Calu3 (cell line): ENCODE measurements at regions not wholly inside any gene's neighbourhood (a gene's known extent, or its start where the extent isn't known, plus 50 kb on each side); places are given as distances from the start of the nearest gene placed in this dataset.

Experiments
- BruUV-seq: library from RNA; stranded (reverse); fragments of 400-500 nt; replicated peaks from 2 replicates; lab custom pipeline; 2021; lab: Mats Ljungman, UMichigan
- CTCF ChIA-PET: fragments of 300-600 bp; sonication (Branson Sonifier 250); formaldehyde crosslinking; loops from one replicate; lab custom pipeline; 2022; ENCODE audit warnings: antibody characterized with exemption; lab: Charles Lee
- DNase-seq: peaks from one replicate; pipeline ENCODE4 v3.0.0; 2022
- H3K27ac Mint-ChIP-seq: one replicate; pipeline ENCODE4 v1.8.0; 2022; ENCODE audit warnings: mixed read lengths; ENCODE audit not compliant: unreplicated experiment
- H3K27me3 Mint-ChIP-seq: one replicate; pipeline ENCODE4 v1.8.0; 2022; ENCODE audit warnings: mixed read lengths; ENCODE audit not compliant: unreplicated experiment
- H3K36me3 Mint-ChIP-seq: one replicate; pipeline ENCODE4 v1.8.0; 2022; ENCODE audit warnings: mild to moderate bottlenecking, moderate library complexity, mixed read lengths; ENCODE audit not compliant: insufficient read depth, unreplicated experiment
- H3K4me1 Mint-ChIP-seq: one replicate; pipeline ENCODE4 v1.8.0; 2022; ENCODE audit warnings: mild to moderate bottlenecking, low read depth, mixed read lengths; ENCODE audit not compliant: unreplicated experiment
- H3K4me3 Mint-ChIP-seq: one replicate; pipeline ENCODE4 v1.8.0; 2022; ENCODE audit warnings: mild to moderate bottlenecking, low read depth, moderate library complexity, mixed read lengths; ENCODE audit not compliant: unreplicated experiment
- H3K9me3 Mint-ChIP-seq: one replicate; pipeline ENCODE4 v1.8.0; 2022; ENCODE audit warnings: low read depth, mixed read lengths; ENCODE audit not compliant: unreplicated experiment
- intact Hi-C: fragments of 100-400 bp; cut with micrococcal nuclease; formaldehyde crosslinking; loops from one replicate; pipeline ENCODE4 v1.10.0; 2022; ENCODE audit not compliant: unreplicated experiment
- TF ChIP-seq, protein P1 (sequence below): fragments of 200-600 bp; IDR thresholded peaks from one replicate; pipeline ENCODE4 v1.8.0; 2022; ENCODE audit warnings: antibody characterized with exemption; ENCODE audit not compliant: unreplicated experiment

DNA sequence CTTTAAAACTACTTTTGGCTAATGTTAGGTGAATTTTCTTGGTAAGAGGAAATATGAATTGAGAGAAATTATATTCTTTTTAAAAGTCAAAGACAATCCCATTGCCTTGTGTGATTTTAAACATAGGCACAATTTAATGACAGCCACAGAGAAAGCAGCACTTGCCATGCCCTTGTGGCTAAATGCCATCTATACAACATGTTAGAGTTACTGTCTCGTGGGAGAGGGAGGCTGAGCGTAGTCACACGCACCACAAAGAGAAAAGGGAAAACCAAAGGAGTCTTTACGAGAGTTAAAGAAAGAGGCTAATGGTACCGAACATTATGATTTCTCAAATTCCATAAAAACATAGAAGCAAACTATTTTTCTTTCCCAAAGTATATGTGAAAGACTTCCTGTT, 537.9 kb downstream of the PTPRC start:
- DNase-seq, result no peak
- Mint-ChIP-seq H3K36me3 (no peaks in the 10 kb centered on the region), H3K27me3 (no peaks in the 10 kb centered on the region), H3K9me3 (no peaks in the 10 kb centered on the region), H3K4me3 (no peak overlapping the region), H3K27ac (no peak overlapping the region), H3K4me1 (no peaks in the 10 kb centered on the region)
- CTCF ChIA-PET, result no interaction called here
- BruUV-seq, result no TSS peak
- TF ChIP-seq, protein P1, sequence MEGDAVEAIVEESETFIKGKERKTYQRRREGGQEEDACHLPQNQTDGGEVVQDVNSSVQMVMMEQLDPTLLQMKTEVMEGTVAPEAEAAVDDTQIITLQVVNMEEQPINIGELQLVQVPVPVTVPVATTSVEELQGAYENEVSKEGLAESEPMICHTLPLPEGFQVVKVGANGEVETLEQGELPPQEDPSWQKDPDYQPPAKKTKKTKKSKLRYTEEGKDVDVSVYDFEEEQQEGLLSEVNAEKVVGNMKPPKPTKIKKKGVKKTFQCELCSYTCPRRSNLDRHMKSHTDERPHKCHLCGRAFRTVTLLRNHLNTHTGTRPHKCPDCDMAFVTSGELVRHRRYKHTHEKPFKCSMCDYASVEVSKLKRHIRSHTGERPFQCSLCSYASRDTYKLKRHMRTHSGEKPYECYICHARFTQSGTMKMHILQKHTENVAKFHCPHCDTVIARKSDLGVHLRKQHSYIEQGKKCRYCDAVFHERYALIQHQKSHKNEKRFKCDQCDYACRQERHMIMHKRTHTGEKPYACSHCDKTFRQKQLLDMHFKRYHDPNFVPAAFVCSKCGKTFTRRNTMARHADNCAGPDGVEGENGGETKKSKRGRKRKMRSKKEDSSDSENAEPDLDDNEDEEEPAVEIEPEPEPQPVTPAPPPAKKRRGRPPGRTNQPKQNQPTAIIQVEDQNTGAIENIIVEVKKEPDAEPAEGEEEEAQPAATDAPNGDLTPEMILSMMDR, result no peak
- intact Hi-C loops, result no loop called here

DNA sequence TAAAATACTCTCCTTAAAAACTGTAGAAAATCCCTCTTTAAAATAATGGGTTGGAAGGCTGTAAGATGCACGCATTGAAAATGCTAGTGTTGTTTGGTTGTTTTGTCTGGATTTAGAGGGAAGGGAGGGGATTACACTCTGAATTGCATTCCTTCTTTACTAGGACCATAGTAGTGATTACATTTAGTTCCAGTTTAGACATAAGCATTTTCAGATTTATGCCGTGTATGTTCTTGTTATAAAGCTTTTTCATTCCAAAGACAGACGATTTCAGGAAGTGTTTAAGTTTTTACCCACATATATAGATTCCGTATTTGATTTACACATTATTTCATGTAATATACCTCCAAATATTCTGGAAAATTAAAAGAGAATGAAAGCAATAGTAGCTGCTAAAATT, 538.4 kb downstream of the PTPRC start:
- DNase-seq, result no peak
- Mint-ChIP-seq H3K36me3 (no peaks in the 10 kb centered on the region), H3K4me1 (no peaks in the 10 kb centered on the region), H3K9me3 (no peaks in the 10 kb centered on the region), H3K27me3 (no peaks in the 10 kb centered on the region), H3K4me3 (no peak overlapping the region), H3K27ac (no peak overlapping the region)
- TF ChIP-seq, protein P1, result no peak
- BruUV-seq, result no TSS peak
- CTCF ChIA-PET, result no interaction called here
- intact Hi-C loops, result no loop called here

DNA sequence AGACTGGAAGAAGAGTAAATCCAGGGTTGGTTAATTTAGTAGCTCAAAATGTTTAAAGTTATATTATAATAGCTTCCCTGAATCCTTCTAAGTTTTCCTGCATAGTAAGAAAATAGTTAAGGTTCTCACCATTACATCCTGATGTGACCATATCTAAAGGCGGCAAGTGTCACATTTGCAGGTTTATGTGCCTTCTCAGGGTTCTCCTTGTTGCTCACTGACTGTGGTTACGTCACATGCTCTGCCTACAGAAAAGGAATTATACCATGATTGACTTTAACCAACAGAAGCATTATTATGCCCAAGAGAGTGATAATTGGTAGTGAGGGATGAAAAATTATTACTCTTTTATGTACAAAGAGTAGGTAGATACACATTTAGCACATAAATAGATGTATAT, 539.8 kb downstream of the PTPRC start:
- no TSS peak for BruUV-seq
- Mint-ChIP-seq H3K4me3 (no peak overlapping the region), H3K9me3 (no peaks in the 10 kb centered on the region), H3K4me1 (no peaks in the 10 kb centered on the region), H3K27me3 (no peaks in the 10 kb centered on the region), H3K36me3 (no peaks in the 10 kb centered on the region), H3K27ac (no peak overlapping the region)
- CTCF ChIA-PET, result interaction anchor here (0.8 kb wide), 1 partner anchor 42 kb away, joined by 3 read pairs; no protein-coding TSS in a partner anchor
- no peak for DNase-seq
- TF ChIP-seq, protein P1, result no peak
- intact Hi-C loops, result no loop called here

DNA sequence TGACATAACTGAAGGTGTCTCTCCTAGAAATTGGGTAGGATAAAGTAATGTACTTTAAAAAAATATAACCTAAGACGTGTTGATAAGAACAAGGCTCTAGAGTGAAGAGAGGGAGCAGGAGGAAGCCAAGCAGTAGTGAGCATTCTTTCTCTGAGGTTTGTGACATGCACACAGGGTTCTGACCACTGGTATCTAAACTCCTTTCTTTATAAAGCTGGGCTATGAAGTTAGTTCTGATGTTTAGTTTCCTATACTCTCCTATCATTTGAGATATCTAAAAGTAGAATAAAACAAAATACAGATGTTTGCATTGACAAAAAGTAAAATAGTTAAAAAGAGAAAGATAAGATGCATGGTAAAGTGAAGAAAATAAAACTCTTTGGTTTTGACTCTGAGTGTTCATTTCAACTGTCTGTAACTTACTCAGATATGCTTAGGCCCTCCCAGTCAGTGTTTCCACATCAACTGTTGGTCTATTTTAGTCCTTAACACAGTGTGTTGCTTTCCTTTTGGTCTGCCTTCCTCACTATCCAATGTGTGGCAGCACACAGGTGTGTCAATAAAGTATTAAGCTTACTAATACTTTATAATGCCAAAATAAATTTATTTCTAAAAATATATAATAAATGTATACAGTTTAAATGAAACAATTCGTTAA, 543.5 kb downstream of the PTPRC start:
- no TSS peak for BruUV-seq
- CTCF ChIA-PET, result interaction anchor here (0.6 kb wide), 1 partner anchor 240 kb away, joined by 3 read pairs; no protein-coding TSS in a partner anchor
- intact Hi-C loops, result no loop called here
- H3K36me3 Mint-ChIP-seq, result no peaks in the 10 kb centered on the region
- H3K9me3 Mint-ChIP-seq, result no peaks in the 10 kb centered on the region
- H3K27me3 Mint-ChIP-seq, result no peaks in the 10 kb centered on the region
- TF ChIP-seq, protein P1, result no peak
- H3K27ac Mint-ChIP-seq, result no peak overlapping the region
- H3K4me1 Mint-ChIP-seq, result no peaks in the 10 kb centered on the region
- no peak overlapping the region for H3K4me3 Mint-ChIP-seq
- DNase-seq, result no peak
